Activated naive CD4-positive, alpha-beta T cell (primary cell): ENCODE measurements at regions not wholly inside any gene's neighbourhood (a gene's known extent, or its start where the extent isn't known, plus 50 kb on each side); places are given as distances from the start of the nearest gene placed in this dataset.

Experiments
- DNase-seq, 4 experiments: peaks; one replicate each; lab custom pipeline; 2025; lab: John Stamatoyannopoulos, UW

GRCh38 chr5:54645882-54646355 is 128.4 kb downstream of the SNX18 start:
- DNase-seq = no peak

- no peak for DNase-seq
Measured at GRCh38 chr5:54644226-54644625, 126.7 kb downstream of the SNX18 start.

GRCh38 chr5:54643685-54644106 is 126.1 kb downstream of the SNX18 start:
- DNase-seq = no peak

GRCh38 chr5:54639621-54640020 is 122.1 kb downstream of the SNX18 start:
- no peak for DNase-seq

- DNase-seq = no peak
Measured at GRCh38 chr5:54638106-54638505, 120.5 kb downstream of the SNX18 start.

GRCh38 chr5:54637654-54638053 is 120.1 kb downstream of the SNX18 start:
- no peak for DNase-seq

GRCh38 chr5:54634089-54634488 is 116.5 kb downstream of the SNX18 start:
- DNase-seq = no peak

GRCh38 chr5:54632131-54632701 is 114.7 kb downstream of the SNX18 start:
- DNase-seq = no peak

- no peak for DNase-seq
Measured at GRCh38 chr5:54630738-54631359, 113.3 kb downstream of the SNX18 start.

- no peak for DNase-seq
Measured at GRCh38 chr5:54629115-54629514, 111.6 kb downstream of the SNX18 start.

- DNase-seq = no peak
Measured at GRCh38 chr5:54628050-54628449, 110.5 kb downstream of the SNX18 start.

GRCh38 chr5:54626407-54626806 is 108.8 kb downstream of the SNX18 start:
- DNase-seq = no peak

GRCh38 chr5:54624805-54625568 is 107.4 kb downstream of the SNX18 start:
- no peak for DNase-seq

- DNase-seq = no peak
Measured at GRCh38 chr5:54621709-54622108, 104.2 kb downstream of the SNX18 start.

GRCh38 chr5:54621048-54621447 is 103.5 kb downstream of the SNX18 start:
- DNase-seq = no peak

GRCh38 chr5:54620141-54620933 is 102.8 kb downstream of the SNX18 start:
- no peak for DNase-seq

GRCh38 chr5:54619731-54620130 is 102.2 kb downstream of the SNX18 start:
- no peak for DNase-seq

- no peak for DNase-seq
Measured at GRCh38 chr5:54616518-54617220, 99.1 kb downstream of the SNX18 start.

GRCh38 chr5:54616031-54616430 is 98.5 kb downstream of the SNX18 start:
- DNase-seq = no peak

GRCh38 chr5:54615381-54615780 is 97.8 kb downstream of the SNX18 start:
- no peak for DNase-seq

- DNase-seq = no peak
Measured at GRCh38 chr5:54612711-54613110, 95.2 kb downstream of the SNX18 start.
